ENCODE measurements at regions not wholly inside any gene's neighbourhood (a gene's known extent, or its start where the extent isn't known, plus 50 kb on each side); places are given as distances from the start of the nearest gene placed in this dataset.

- no peak for TF ChIP-seq CTCF (IDR thresholded peaks at IDR 0.05; ENCODE audit: borderline replicate concordance, extremely low read depth, low read length, poor library complexity, severe bottlenecking)
- no peak for TF ChIP-seq EZH2 (IDR thresholded peaks at IDR 0.05; ENCODE audit: borderline replicate concordance, low read depth, low read length, severe bottlenecking)
Observed at GRCh38 chr13:105820415-105820814, 715.0 kb downstream of the EFNB2 start.
